ENCODE measurements at regions not wholly inside any gene's neighbourhood (a gene's known extent, or its start where the extent isn't known, plus 50 kb on each side); places are given as distances from the start of the nearest gene placed in this dataset.
A peak's percentile ranks its signal among the peaks of the same experiment; 100 is the strongest.

- H3K27ac ChIP-seq (ENCODE audit: low read depth, low read length) = no peak overlapping the region
These were observed 111.3 kb upstream of the FST start for GRCh38 chr5:53368966-53369605.

GRCh38 chr5:53369681-53370080 is 110.7 kb upstream of the FST start:
- H3K36me3 ChIP-seq (ENCODE audit: insufficient read depth, low read length) = no peaks in the 10 kb centered on the region
- no peak overlapping the region for H3K4me2 ChIP-seq (ENCODE audit: insufficient read depth, low read length)
- H2AFZ ChIP-seq (ENCODE audit: low read length) = no peak overlapping the region
- no peaks in the 10 kb centered on the region for H4K20me1 ChIP-seq (ENCODE audit: insufficient read depth, low read length)
- peaks cover 31% of the 10 kb centered on the region for H3K4me1 ChIP-seq (ENCODE audit: insufficient read depth, low read length)
- no peaks in the 10 kb centered on the region for H3K79me2 ChIP-seq (ENCODE audit: insufficient read depth, low read length)
- no peak for DNase-seq (ENCODE audit: insufficient read length, low spot score, missing footprints)
- H3K9me3 ChIP-seq (ENCODE audit: low read depth, low read length) = no peaks in the 10 kb centered on the region
- H3K4me3 ChIP-seq (ENCODE audit: insufficient read depth, low read length) = no peak overlapping the region
- H3K27ac ChIP-seq (ENCODE audit: low read depth, low read length) = no peak overlapping the region
- H3K27me3 ChIP-seq (ENCODE audit: insufficient read depth, low read length) = no peaks in the 10 kb centered on the region
- TF ChIP-seq CTCF (IDR thresholded peaks at IDR 0.05; ENCODE audit: extremely low read depth, low read depth, low read length) = no peak

More at GRCh38 chr5:53368966-53369605, 111.3 kb upstream of the FST start:
- Histone ChIP-seq H2AFZ (ENCODE audit: low read length) (no peak overlapping the region), H3K4me2 (ENCODE audit: insufficient read depth, low read length) (no peak overlapping the region), H3K4me1 (ENCODE audit: insufficient read depth, low read length) (peaks cover 36% of the 10 kb centered on the region), H3K36me3 (ENCODE audit: insufficient read depth, low read length) (no peaks in the 10 kb centered on the region), H3K27me3 (ENCODE audit: insufficient read depth, low read length) (no peaks in the 10 kb centered on the region), H3K9me3 (ENCODE audit: low read depth, low read length) (no peaks in the 10 kb centered on the region), H3K79me2 (ENCODE audit: insufficient read depth, low read length) (no peaks in the 10 kb centered on the region), H4K20me1 (ENCODE audit: insufficient read depth, low read length) (no peaks in the 10 kb centered on the region), H3K4me3 (ENCODE audit: insufficient read depth, low read length) (no peak overlapping the region)
- no peak for TF ChIP-seq CTCF (IDR thresholded peaks at IDR 0.05; ENCODE audit: extremely low read depth, low read depth, low read length)
- no peak for DNase-seq (ENCODE audit: insufficient read length, low spot score, missing footprints)

GRCh38 chr5:53373451-53374158 is 106.8 kb upstream of the FST start:
- Histone ChIP-seq H3K4me2 (ENCODE audit: insufficient read depth, low read length) (no peak overlapping the region), H3K4me1 (ENCODE audit: insufficient read depth, low read length) (peaks cover 19% of the 10 kb centered on the region), H3K27ac (ENCODE audit: low read depth, low read length) (peak overlapping the region; percentile 61), H3K36me3 (ENCODE audit: insufficient read depth, low read length) (no peaks in the 10 kb centered on the region), H3K27me3 (ENCODE audit: insufficient read depth, low read length) (no peaks in the 10 kb centered on the region), H3K4me3 (ENCODE audit: insufficient read depth, low read length) (no peak overlapping the region), H2AFZ (ENCODE audit: low read length) (peak overlapping the region; percentile 73), H4K20me1 (ENCODE audit: insufficient read depth, low read length) (no peaks in the 10 kb centered on the region), H3K79me2 (ENCODE audit: insufficient read depth, low read length) (no peaks in the 10 kb centered on the region), H3K9me3 (ENCODE audit: low read depth, low read length) (no peaks in the 10 kb centered on the region)
- TF ChIP-seq CTCF (IDR thresholded peaks at IDR 0.05; ENCODE audit: extremely low read depth, low read depth, low read length) = no peak
- DNase-seq (ENCODE audit: insufficient read length, low spot score, missing footprints) = no peak

- Histone ChIP-seq H3K27me3 (ENCODE audit: insufficient read depth, low read length) (no peaks in the 10 kb centered on the region), H3K36me3 (ENCODE audit: insufficient read depth, low read length) (no peaks in the 10 kb centered on the region), H3K79me2 (ENCODE audit: insufficient read depth, low read length) (no peaks in the 10 kb centered on the region), H3K4me1 (ENCODE audit: insufficient read depth, low read length) (peaks cover 18% of the 10 kb centered on the region), H3K9me3 (ENCODE audit: low read depth, low read length) (no peaks in the 10 kb centered on the region), H3K4me3 (ENCODE audit: insufficient read depth, low read length) (no peak overlapping the region), H3K27ac (ENCODE audit: low read depth, low read length) (no peak overlapping the region), H4K20me1 (ENCODE audit: insufficient read depth, low read length) (no peaks in the 10 kb centered on the region), H3K4me2 (ENCODE audit: insufficient read depth, low read length) (no peak overlapping the region), H2AFZ (ENCODE audit: low read length) (no peak overlapping the region)
- DNase-seq (ENCODE audit: insufficient read length, low spot score, missing footprints) = no peak
- no peak for TF ChIP-seq CTCF (IDR thresholded peaks at IDR 0.05; ENCODE audit: extremely low read depth, low read depth, low read length)
These were observed 103.6 kb upstream of the FST start for GRCh38 chr5:53376853-53377252.

Measured in osteoblast (primary cell).